Astrocyte (in vitro differentiated cells and primary cell): ENCODE measurements at regions not wholly inside any gene's neighbourhood (a gene's known extent, or its start where the extent isn't known, plus 50 kb on each side); places are given as distances from the start of the nearest gene placed in this dataset.
"Not testable (repeated sequence)": the region's sequence is repeated elsewhere in the genome, so short reads cannot be mapped to it uniquely, and the experiment has no call there.

Experiments used
- DNase-seq: peaks from one replicate; pipeline ENCODE4 v3.0.0-alpha.2; 2010; ENCODE audit warnings: low read depth
- FAIRE-seq: peaks from 2 replicates; lab custom pipeline; 2011; peaks lifted over from hg19 to GRCh38; lab: Jason Lieb, UNC
- H2AFZ ChIP-seq: 2 replicates; pipeline ENCODE4 v1.6.0; 2012; ENCODE audit warnings: low read depth, low read length, inconsistent platforms
- H3K27ac ChIP-seq: 2 replicates; pipeline ENCODE4 v1.5.1; 2011; ENCODE audit warnings: low read depth, low read length, inconsistent platforms
- H3K27me3 ChIP-seq: 2 replicates; pipeline ENCODE4 v1.6.0; 2011; ENCODE audit warnings: low read length, inconsistent platforms; ENCODE audit not compliant: insufficient read depth
- H3K36me3 ChIP-seq: 2 replicates; pipeline ENCODE4 v1.5.1; 2011; ENCODE audit warnings: low read length, inconsistent platforms; ENCODE audit not compliant: insufficient read depth
- H3K4me1 ChIP-seq: 2 replicates; pipeline ENCODE4 v1.5.1; 2011; ENCODE audit warnings: low read length, inconsistent platforms; ENCODE audit not compliant: insufficient read depth
- H3K4me2 ChIP-seq: 2 replicates; pipeline ENCODE4 v1.6.0; 2012; ENCODE audit warnings: low read length, inconsistent platforms
- H3K4me3 ChIP-seq: 2 replicates; pipeline ENCODE4 v1.5.1; 2011; ENCODE audit warnings: low read depth, mild to moderate bottlenecking, low read length, inconsistent platforms; ENCODE audit not compliant: insufficient read depth
- H3K79me2 ChIP-seq: 2 replicates; pipeline ENCODE4 v1.6.0; 2012; ENCODE audit warnings: mild to moderate bottlenecking, low read length, inconsistent platforms; ENCODE audit not compliant: insufficient read depth
- H3K9ac ChIP-seq: 2 replicates; pipeline ENCODE4 v1.6.0; 2012; ENCODE audit warnings: mild to moderate bottlenecking, low read length, inconsistent platforms
- H3K9me3 ChIP-seq: 2 replicates; pipeline ENCODE4 v1.5.1; 2012; ENCODE audit warnings: low read depth, mild to moderate bottlenecking, low read length, inconsistent platforms; ENCODE audit not compliant: insufficient read depth
- H4K20me1 ChIP-seq: 2 replicates; pipeline ENCODE4 v1.6.0; 2012; ENCODE audit warnings: low read length, inconsistent platforms; ENCODE audit not compliant: insufficient read depth
- H3K27ac Mint-ChIP-seq: one replicate; pipeline ENCODE4 v1.8.0; 2021; ENCODE audit warnings: mild to moderate bottlenecking, mixed read lengths; ENCODE audit not compliant: unreplicated experiment
- H3K27me3 Mint-ChIP-seq: one replicate; pipeline ENCODE4 v1.8.0; 2021; ENCODE audit warnings: low read depth, mixed read lengths; ENCODE audit not compliant: unreplicated experiment
- H3K36me3 Mint-ChIP-seq: one replicate; pipeline ENCODE4 v1.8.0; 2021; ENCODE audit warnings: low read depth, mixed read lengths; ENCODE audit not compliant: unreplicated experiment
- H3K4me1 Mint-ChIP-seq: one replicate; pipeline ENCODE4 v1.8.0; 2021; ENCODE audit warnings: low read depth, mixed read lengths; ENCODE audit not compliant: unreplicated experiment
- H3K4me3 Mint-ChIP-seq: one replicate; pipeline ENCODE4 v1.8.0; 2021; ENCODE audit warnings: mild to moderate bottlenecking, moderate library complexity, mixed read lengths; ENCODE audit not compliant: unreplicated experiment
- H3K9me3 Mint-ChIP-seq: one replicate; pipeline ENCODE4 v1.8.0; 2021; ENCODE audit warnings: mild to moderate bottlenecking, mixed read lengths; ENCODE audit not compliant: unreplicated experiment

GRCh38 chr22:16911340-16911739 is 86.1 kb upstream of the XKR3 start:
- H4K20me1 ChIP-seq, H3K9ac ChIP-seq, H3K79me2 ChIP-seq, H3K36me3 Mint-ChIP-seq, DNase-seq, H3K27ac ChIP-seq, H3K27me3 ChIP-seq, H3K9me3 ChIP-seq, H3K4me2 ChIP-seq, H3K4me3 Mint-ChIP-seq, H3K27me3 Mint-ChIP-seq, H3K27ac Mint-ChIP-seq, H3K36me3 ChIP-seq, H3K4me1 Mint-ChIP-seq, H3K4me1 ChIP-seq, H3K4me3 ChIP-seq, H2AFZ ChIP-seq, H3K9me3 Mint-ChIP-seq, FAIRE-seq: not testable (repeated sequence)

GRCh38 chr22:16902051-16902450 is 76.8 kb upstream of the XKR3 start:
- H3K4me2 ChIP-seq, H3K4me3 ChIP-seq, H3K9me3 ChIP-seq, H3K27ac Mint-ChIP-seq, H3K36me3 Mint-ChIP-seq, H3K79me2 ChIP-seq, FAIRE-seq, H3K4me1 Mint-ChIP-seq, H3K27ac ChIP-seq, DNase-seq, H4K20me1 ChIP-seq, H3K4me1 ChIP-seq, H3K9ac ChIP-seq, H3K27me3 Mint-ChIP-seq, H2AFZ ChIP-seq, H3K4me3 Mint-ChIP-seq, H3K36me3 ChIP-seq, H3K27me3 ChIP-seq, H3K9me3 Mint-ChIP-seq: not testable (repeated sequence)

- FAIRE-seq, H3K9me3 ChIP-seq, H3K4me3 ChIP-seq, H2AFZ ChIP-seq, H3K36me3 ChIP-seq, H3K4me1 ChIP-seq, H3K4me3 Mint-ChIP-seq, H4K20me1 ChIP-seq, H3K27ac ChIP-seq, H3K9me3 Mint-ChIP-seq, H3K4me1 Mint-ChIP-seq, DNase-seq, H3K36me3 Mint-ChIP-seq, H3K4me2 ChIP-seq, H3K79me2 ChIP-seq, H3K9ac ChIP-seq, H3K27me3 ChIP-seq, H3K27me3 Mint-ChIP-seq: not testable (repeated sequence)
- peak overlapping the region; percentile 47 for H3K27ac Mint-ChIP-seq
These were observed 76.4 kb upstream of the XKR3 start for GRCh38 chr22:16901579-16901978.

GRCh38 chr22:16899358-16899757 is 74.1 kb upstream of the XKR3 start:
- H4K20me1 ChIP-seq, H3K9me3 Mint-ChIP-seq, H3K9ac ChIP-seq, H3K4me1 ChIP-seq, H2AFZ ChIP-seq, H3K27ac ChIP-seq, FAIRE-seq, H3K4me3 Mint-ChIP-seq, H3K79me2 ChIP-seq, H3K36me3 Mint-ChIP-seq, H3K4me3 ChIP-seq, H3K27ac Mint-ChIP-seq, H3K27me3 Mint-ChIP-seq, H3K36me3 ChIP-seq, H3K27me3 ChIP-seq, H3K4me2 ChIP-seq, H3K9me3 ChIP-seq, DNase-seq: not testable (repeated sequence)
- H3K4me1 Mint-ChIP-seq = peaks cover 13% of the 10 kb centered on the region

GRCh38 chr22:16897365-16897764 is 72.2 kb upstream of the XKR3 start:
- H3K36me3 ChIP-seq, H4K20me1 ChIP-seq, H3K27me3 ChIP-seq, H3K4me3 Mint-ChIP-seq, H3K36me3 Mint-ChIP-seq, H3K79me2 ChIP-seq, H3K9me3 Mint-ChIP-seq, H3K27ac Mint-ChIP-seq, FAIRE-seq, H3K27ac ChIP-seq, H2AFZ ChIP-seq, H3K9ac ChIP-seq, H3K4me2 ChIP-seq, H3K27me3 Mint-ChIP-seq, DNase-seq, H3K4me3 ChIP-seq, H3K4me1 ChIP-seq, H3K9me3 ChIP-seq: not testable (repeated sequence)
- H3K4me1 Mint-ChIP-seq = peaks cover 13% of the 10 kb centered on the region

- not testable (repeated sequence) for H3K4me1 ChIP-seq, H3K4me3 Mint-ChIP-seq, H3K79me2 ChIP-seq, H3K4me3 ChIP-seq, H3K9me3 Mint-ChIP-seq, H3K27ac Mint-ChIP-seq, H2AFZ ChIP-seq, H3K27ac ChIP-seq, H3K27me3 ChIP-seq, H3K9ac ChIP-seq, H3K27me3 Mint-ChIP-seq, H3K4me1 Mint-ChIP-seq, H3K9me3 ChIP-seq, DNase-seq, H4K20me1 ChIP-seq, H3K36me3 Mint-ChIP-seq, FAIRE-seq, H3K36me3 ChIP-seq, H3K4me2 ChIP-seq
These were observed 66.7 kb upstream of the XKR3 start for GRCh38 chr22:16891892-16892291.
